Karpas-422 (cell line): ENCODE measurements at regions not wholly inside any gene's neighbourhood (a gene's known extent, or its start where the extent isn't known, plus 50 kb on each side); places are given as distances from the start of the nearest gene placed in this dataset.

ENCODE experiments used
- DNase-seq: peaks from one replicate; pipeline ENCODE4 v3.0.0-alpha.2; 2015
- H2AFZ ChIP-seq: fragments of 200-600 bp; sonication (generic); 2 replicates; pipeline ENCODE4 v1.6.1; 2014; ENCODE audit warnings: antibody characterized with exemption, low read length, mixed read lengths
- H3K27ac ChIP-seq: fragments of 200-600 bp; sonication (generic); 2 replicates; pipeline ENCODE4 v1.5.1; 2014; ENCODE audit warnings: mild to moderate bottlenecking, low read length, moderate library complexity
- H3K27me3 ChIP-seq: fragments of 200-600 bp; sonication (generic); 2 replicates; pipeline ENCODE4 v1.6.1; 2014; ENCODE audit warnings: low read length, mixed read lengths
- H3K36me3 ChIP-seq: fragments of 200-600 bp; sonication (generic); 2 replicates; pipeline ENCODE4 v1.6.1; 2014; ENCODE audit warnings: low read length, mixed read lengths; ENCODE audit not compliant: insufficient read depth
- H3K4me1 ChIP-seq: fragments of 200-600 bp; sonication (generic); 2 replicates; pipeline ENCODE4 v1.6.1; 2014; ENCODE audit warnings: mild to moderate bottlenecking, low read length, mixed read lengths
- H3K4me2 ChIP-seq: fragments of 200-600 bp; sonication (generic); 2 replicates; pipeline ENCODE4 v1.6.1; 2014; ENCODE audit warnings: low read length, low read depth, mild to moderate bottlenecking; ENCODE audit not compliant: poor library complexity, severe bottlenecking
- H3K4me3 ChIP-seq: fragments of 200-600 bp; sonication (generic); 2 replicates; pipeline ENCODE4 v1.5.1; 2014; ENCODE audit warnings: mild to moderate bottlenecking, antibody characterized with exemption, low read length, mixed read lengths
- H3K79me2 ChIP-seq: fragments of 200-600 bp; sonication (generic); 2 replicates; pipeline ENCODE4 v1.6.1; 2014; ENCODE audit warnings: mild to moderate bottlenecking, low read length, mixed read lengths
- H3K9ac ChIP-seq: fragments of 200-600 bp; sonication (generic); 2 replicates; pipeline ENCODE4 v1.6.0; 2014; ENCODE audit warnings: low read length
- H3K9me2 ChIP-seq: fragments of 200-600 bp; sonication (generic), shearing (Covaris generic); replicated peaks from 2 replicates; pipeline ENCODE4 v1.6.0; 2014; ENCODE audit warnings: mild to moderate bottlenecking, low read length, moderate library complexity; ENCODE audit not compliant: insufficient read depth
- H3K9me3 ChIP-seq: fragments of 300-700, 200-600 bp; sonication (generic); 2 replicates; pipeline ENCODE4 v1.6.1; 2014; ENCODE audit warnings: low read length, mixed read lengths
- H4K20me1 ChIP-seq: fragments of 200-600 bp; sonication (generic); 2 replicates; pipeline ENCODE4 v1.6.1; 2014; ENCODE audit warnings: mild to moderate bottlenecking, antibody characterized with exemption, low read length, low read depth; ENCODE audit not compliant: insufficient read depth

DNA sequence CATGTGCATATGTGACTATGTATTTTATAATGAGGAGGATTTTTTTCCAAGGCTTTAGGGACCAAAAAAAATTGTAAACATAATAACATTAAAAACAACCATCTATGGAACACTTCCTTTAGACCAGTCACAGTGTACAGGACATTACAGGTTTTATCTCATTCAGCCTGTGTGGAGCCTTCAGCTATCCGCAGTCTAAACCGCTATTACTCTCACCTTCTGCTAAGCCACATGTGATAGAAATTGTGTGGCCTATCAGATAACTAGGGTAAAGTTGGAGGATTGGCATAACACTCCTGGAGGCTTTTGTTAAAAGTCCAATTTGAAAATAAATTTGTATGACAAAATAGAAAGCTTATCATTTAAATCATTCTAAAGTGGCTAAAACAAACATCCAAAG lies 281.2 kb upstream of the TMTC1 start:
- Histone ChIP-seq H3K4me2 (no peak overlapping the region), H4K20me1 (no peaks in the 10 kb centered on the region), H3K9ac (no peak overlapping the region), H3K9me3 (peaks cover 5% of the 10 kb centered on the region; the same call in 1 of the 2 replicates), H3K27me3 (no peaks in the 10 kb centered on the region), H3K4me3 (no peak overlapping the region), H3K79me2 (no peaks in the 10 kb centered on the region), H3K36me3 (no peaks in the 10 kb centered on the region), H3K27ac (no peak overlapping the region), H3K4me1 (no peaks in the 10 kb centered on the region), H2AFZ (no peak overlapping the region), H3K9me2 (no peaks in the 10 kb centered on the region)
- DNase-seq = no peak

DNA sequence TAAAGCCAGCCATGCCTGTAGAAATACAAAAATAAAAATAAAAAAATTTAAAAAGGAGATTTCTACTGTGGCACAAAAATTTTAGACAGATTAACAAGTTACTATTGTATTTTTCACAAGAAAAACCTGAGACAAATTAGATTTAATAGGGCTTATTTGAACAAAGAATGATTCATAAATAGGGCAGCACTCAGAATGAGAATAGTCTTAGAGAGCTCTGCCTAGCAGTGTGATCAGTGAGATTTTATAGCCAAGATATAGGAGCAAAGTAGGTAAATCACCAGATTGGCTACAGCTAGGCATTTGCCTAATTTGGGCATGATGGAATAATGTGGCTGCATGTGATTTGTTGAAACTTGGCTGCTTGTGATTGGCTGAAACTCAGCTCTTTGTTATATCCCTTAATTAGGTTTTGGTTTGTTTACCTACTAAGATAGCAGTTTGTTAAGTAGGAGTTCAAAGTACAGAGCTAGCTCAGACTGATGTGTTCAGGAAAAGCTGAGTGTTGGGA lies 279.7 kb upstream of the TMTC1 start:
- H3K4me2 ChIP-seq = no peak overlapping the region
- no peak overlapping the region for H2AFZ ChIP-seq
- H3K27me3 ChIP-seq = no peaks in the 10 kb centered on the region
- DNase-seq = no peak
- H3K4me3 ChIP-seq = no peak overlapping the region
- peaks cover 5% of the 10 kb centered on the region; the same call in 1 of the 2 replicates for H3K9me3 ChIP-seq
- no peaks in the 10 kb centered on the region for H3K4me1 ChIP-seq
- H3K9ac ChIP-seq = no peak overlapping the region
- no peak overlapping the region for H3K27ac ChIP-seq
- H4K20me1 ChIP-seq = no peaks in the 10 kb centered on the region
- no peaks in the 10 kb centered on the region for H3K9me2 ChIP-seq
- no peaks in the 10 kb centered on the region for H3K36me3 ChIP-seq
- H3K79me2 ChIP-seq = no peaks in the 10 kb centered on the region

DNA sequence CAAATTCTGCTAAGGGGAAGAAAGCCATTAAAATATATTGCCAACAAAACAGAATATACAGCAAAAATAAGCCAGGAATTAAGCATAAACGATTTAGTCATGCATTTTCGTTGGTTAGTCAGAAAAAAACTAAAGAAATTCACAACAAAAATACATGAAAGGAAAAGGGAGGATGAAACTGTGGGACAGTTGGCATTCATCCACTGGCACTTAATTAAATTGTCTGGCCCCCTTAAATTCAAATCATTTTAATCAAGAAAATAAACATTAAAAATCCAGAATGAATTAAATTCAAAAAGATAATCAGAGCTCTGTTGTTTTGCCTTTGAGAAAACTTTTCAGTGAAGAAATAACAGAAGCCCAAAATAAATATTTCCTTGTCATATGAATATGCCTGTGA lies 264.6 kb upstream of the TMTC1 start:
- H3K9ac ChIP-seq = no peak overlapping the region
- H3K9me2 ChIP-seq = no peaks in the 10 kb centered on the region
- no peak overlapping the region for H2AFZ ChIP-seq
- H3K27me3 ChIP-seq = no peaks in the 10 kb centered on the region
- no peaks in the 10 kb centered on the region for H3K36me3 ChIP-seq
- H3K4me2 ChIP-seq = no peak overlapping the region
- H4K20me1 ChIP-seq = no peaks in the 10 kb centered on the region
- no peak for DNase-seq
- H3K9me3 ChIP-seq = no peaks in the 10 kb centered on the region
- H3K4me3 ChIP-seq = no peak overlapping the region
- no peak overlapping the region for H3K27ac ChIP-seq
- no peaks in the 10 kb centered on the region for H3K4me1 ChIP-seq
- H3K79me2 ChIP-seq = no peaks in the 10 kb centered on the region

DNA sequence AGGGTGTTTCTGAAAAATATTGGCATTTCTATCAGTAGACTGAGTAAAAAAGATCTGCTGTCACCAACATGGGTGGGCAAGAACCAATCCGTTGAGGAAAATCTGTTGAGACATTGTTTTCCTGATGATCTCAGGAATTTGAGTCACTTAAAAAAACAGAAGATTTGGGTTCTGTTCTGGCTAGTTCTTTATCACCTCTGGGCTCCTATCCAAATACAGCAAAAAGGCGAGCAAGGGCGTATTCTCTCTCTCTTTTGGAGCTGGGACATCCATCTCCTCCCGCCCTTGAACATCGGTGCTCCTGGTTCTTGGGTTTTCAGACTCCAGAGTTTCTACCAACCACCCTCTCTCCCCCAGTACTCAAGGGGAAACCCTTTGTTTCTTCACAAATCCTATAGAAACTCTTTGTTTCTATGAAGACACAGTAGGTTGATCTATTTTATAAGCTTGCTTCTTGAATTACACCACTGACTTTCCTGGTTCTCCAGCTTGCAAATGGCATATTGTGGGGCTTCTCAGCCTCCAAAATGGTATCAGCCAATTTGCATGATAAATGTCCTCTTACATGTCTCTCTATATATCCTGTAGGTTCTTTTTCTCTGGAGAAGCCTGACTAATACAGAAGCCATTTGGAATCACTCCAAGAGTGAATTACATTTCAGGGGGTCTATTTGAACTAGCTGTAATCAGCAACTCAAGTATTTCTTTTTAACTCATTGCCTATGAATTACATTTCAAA lies 263.9 kb upstream of the TMTC1 start:
- H3K27me3 ChIP-seq = no peaks in the 10 kb centered on the region
- H3K9me2 ChIP-seq = no peaks in the 10 kb centered on the region
- DNase-seq = no peak
- no peak overlapping the region for H3K4me3 ChIP-seq
- no peak overlapping the region for H3K27ac ChIP-seq
- no peaks in the 10 kb centered on the region for H4K20me1 ChIP-seq
- H3K4me1 ChIP-seq = no peaks in the 10 kb centered on the region
- H3K36me3 ChIP-seq = no peaks in the 10 kb centered on the region
- H3K79me2 ChIP-seq = no peaks in the 10 kb centered on the region
- H3K9me3 ChIP-seq = no peaks in the 10 kb centered on the region
- no peak overlapping the region for H3K4me2 ChIP-seq
- H2AFZ ChIP-seq = no peak overlapping the region
- no peak overlapping the region for H3K9ac ChIP-seq

DNA sequence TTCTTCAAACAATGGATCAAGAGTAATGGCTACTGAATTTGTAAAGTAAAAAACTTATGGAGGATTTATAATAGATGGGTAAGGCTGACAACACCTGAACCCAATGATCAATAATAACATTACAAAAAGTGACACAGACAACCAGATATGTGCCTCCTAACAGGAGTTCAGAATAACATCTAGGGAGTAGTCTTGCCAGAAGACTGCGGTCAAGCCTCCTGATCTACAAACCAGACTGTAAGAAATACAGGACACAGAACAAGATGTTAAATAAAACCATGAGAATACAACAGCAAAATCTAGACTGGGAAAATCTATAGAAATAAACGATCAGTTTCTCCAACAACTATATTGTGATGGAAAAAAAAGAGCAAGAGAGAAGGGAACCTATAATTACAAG lies 262.6 kb upstream of the TMTC1 start:
- Histone ChIP-seq H3K9me2 (no peaks in the 10 kb centered on the region), H3K9ac (no peak overlapping the region), H3K4me1 (no peaks in the 10 kb centered on the region), H3K27me3 (no peaks in the 10 kb centered on the region), H2AFZ (no peak overlapping the region), H4K20me1 (no peaks in the 10 kb centered on the region), H3K4me2 (no peak overlapping the region), H3K27ac (no peak overlapping the region), H3K36me3 (no peaks in the 10 kb centered on the region), H3K4me3 (no peak overlapping the region), H3K9me3 (no peaks in the 10 kb centered on the region), H3K79me2 (no peaks in the 10 kb centered on the region)
- DNase-seq = no peak

DNA sequence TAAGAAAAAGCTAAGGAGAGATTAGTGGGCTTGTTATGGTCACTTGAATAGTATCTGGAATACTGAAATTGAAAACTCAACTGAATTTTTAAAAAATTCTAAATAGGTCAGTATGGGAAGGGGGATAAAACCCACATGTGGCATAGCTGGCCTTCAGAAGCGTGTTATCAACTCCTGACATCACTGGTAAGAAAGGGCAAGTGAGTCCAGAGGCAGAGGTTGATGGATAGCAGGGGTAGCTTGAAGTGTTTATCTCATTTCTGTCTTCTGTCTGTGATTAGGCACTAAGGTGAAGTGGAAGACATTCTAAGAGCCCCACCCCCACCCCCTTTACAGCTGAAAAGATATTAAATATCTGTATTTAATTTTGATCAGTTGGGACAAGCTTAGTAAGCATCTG lies 261.4 kb upstream of the TMTC1 start:
- Histone ChIP-seq H3K79me2 (no peaks in the 10 kb centered on the region), H3K27ac (no peak overlapping the region), H3K4me2 (no peak overlapping the region), H3K9me2 (no peaks in the 10 kb centered on the region), H2AFZ (no peak overlapping the region), H3K27me3 (no peaks in the 10 kb centered on the region), H3K9ac (no peak overlapping the region), H3K4me1 (no peaks in the 10 kb centered on the region), H3K4me3 (no peak overlapping the region), H3K9me3 (no peaks in the 10 kb centered on the region), H4K20me1 (no peaks in the 10 kb centered on the region), H3K36me3 (no peaks in the 10 kb centered on the region)
- no peak for DNase-seq

DNA sequence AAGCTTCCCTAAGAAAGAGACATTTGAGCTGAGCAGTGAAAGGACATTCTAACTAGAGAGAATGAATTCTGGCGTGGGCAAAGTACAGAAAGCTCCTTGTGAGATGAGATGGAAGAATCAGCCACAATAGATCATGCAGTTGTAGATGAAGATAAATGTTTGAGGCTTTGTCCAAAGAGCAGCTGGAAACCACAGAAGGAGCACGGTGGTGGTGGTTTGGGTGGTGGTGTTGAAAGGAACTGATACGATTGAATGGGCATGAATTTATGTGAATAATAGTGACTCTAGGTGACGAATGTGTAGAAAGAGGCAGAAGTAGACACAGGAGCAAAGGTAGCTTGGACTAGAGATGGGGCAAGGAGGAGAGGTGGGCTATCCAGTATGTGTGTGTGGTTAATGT lies 260.5 kb upstream of the TMTC1 start:
- H3K4me2 ChIP-seq = no peak overlapping the region
- H3K9me3 ChIP-seq = no peaks in the 10 kb centered on the region
- H3K79me2 ChIP-seq = no peaks in the 10 kb centered on the region
- DNase-seq = no peak
- H3K36me3 ChIP-seq = no peaks in the 10 kb centered on the region
- H4K20me1 ChIP-seq = no peaks in the 10 kb centered on the region
- H3K9ac ChIP-seq = no peak overlapping the region
- H3K9me2 ChIP-seq = no peaks in the 10 kb centered on the region
- H3K27ac ChIP-seq = no peak overlapping the region
- no peaks in the 10 kb centered on the region for H3K4me1 ChIP-seq
- no peak overlapping the region for H2AFZ ChIP-seq
- H3K27me3 ChIP-seq = no peaks in the 10 kb centered on the region
- H3K4me3 ChIP-seq = no peak overlapping the region

DNA sequence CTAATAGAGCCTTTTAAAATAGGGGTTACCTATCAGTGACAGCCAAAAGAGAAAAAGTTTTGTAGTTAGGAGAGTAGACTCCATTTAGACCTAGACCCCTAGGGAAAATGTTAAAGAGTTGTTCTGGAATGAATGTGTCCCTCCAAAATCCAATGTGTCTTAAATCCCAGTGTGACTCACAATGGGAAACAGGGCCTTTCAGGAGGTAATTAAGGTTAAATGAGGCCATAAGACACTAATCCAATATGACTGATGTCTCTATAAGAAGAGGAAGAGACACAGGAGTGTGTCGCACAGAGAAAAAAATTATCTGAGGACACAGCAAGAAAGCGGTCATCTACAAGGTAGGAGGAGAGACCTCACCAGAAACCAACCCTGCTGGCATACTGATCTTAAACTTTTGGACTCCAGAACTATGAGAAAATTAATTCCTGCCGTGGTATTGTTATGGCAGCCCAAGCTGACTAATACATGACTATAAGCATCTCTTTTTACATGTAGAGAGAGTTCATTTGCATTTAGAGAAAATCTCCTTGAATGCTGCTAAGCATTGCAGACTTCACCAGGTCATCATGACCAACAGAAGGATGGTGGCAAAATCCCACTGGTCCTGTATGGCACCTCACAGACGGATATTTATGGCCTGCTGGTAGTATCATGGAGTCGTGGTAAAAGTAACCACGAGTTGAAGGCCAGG lies 259.6 kb upstream of the TMTC1 start:
- Histone ChIP-seq H3K79me2 (no peaks in the 10 kb centered on the region), H3K9me2 (no peaks in the 10 kb centered on the region), H3K4me2 (no peak overlapping the region), H3K9ac (no peak overlapping the region), H4K20me1 (no peaks in the 10 kb centered on the region), H3K4me3 (no peak overlapping the region), H3K9me3 (no peaks in the 10 kb centered on the region), H3K4me1 (no peaks in the 10 kb centered on the region), H3K27ac (no peak overlapping the region), H2AFZ (no peak overlapping the region), H3K27me3 (no peaks in the 10 kb centered on the region), H3K36me3 (no peaks in the 10 kb centered on the region)
- no peak for DNase-seq
